GM19372 (cell line): ENCODE measurements at regions not wholly inside any gene's neighbourhood (a gene's known extent, or its start where the extent isn't known, plus 50 kb on each side); places are given as distances from the start of the nearest gene placed in this dataset.
"Not testable (repeated sequence)": the region's sequence is repeated elsewhere in the genome, so short reads cannot be mapped to it uniquely, and the experiment has no call there.

Experiments used
- ATAC-seq: cut with Tn5 transposase; IDR thresholded peaks from one replicate; pipeline ENCODE4 v1.9.1; 2021; ENCODE audit warnings: mild to moderate bottlenecking, low read depth, moderate library complexity; ENCODE audit not compliant: unreplicated experiment

DNA sequence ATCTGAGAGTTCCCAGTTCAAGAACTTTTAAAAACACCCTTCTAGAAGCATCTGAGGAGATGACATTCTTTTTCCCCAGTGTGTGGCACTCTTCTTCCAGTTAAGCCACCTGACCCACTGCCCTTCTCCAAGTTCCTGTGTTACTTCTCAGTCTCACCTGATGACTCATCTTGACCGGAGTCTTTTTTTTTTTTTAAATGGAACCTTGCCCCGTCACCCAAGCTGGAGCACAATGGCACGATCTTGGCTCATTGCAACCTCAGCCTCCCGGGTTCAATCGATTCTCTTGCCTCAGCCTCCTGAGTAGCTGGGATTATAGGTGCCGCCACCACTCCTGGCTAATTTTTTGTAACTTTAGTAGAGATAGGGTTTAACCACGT lies 224.1 kb upstream of the DAB2 start:
- no peak for ATAC-seq

DNA sequence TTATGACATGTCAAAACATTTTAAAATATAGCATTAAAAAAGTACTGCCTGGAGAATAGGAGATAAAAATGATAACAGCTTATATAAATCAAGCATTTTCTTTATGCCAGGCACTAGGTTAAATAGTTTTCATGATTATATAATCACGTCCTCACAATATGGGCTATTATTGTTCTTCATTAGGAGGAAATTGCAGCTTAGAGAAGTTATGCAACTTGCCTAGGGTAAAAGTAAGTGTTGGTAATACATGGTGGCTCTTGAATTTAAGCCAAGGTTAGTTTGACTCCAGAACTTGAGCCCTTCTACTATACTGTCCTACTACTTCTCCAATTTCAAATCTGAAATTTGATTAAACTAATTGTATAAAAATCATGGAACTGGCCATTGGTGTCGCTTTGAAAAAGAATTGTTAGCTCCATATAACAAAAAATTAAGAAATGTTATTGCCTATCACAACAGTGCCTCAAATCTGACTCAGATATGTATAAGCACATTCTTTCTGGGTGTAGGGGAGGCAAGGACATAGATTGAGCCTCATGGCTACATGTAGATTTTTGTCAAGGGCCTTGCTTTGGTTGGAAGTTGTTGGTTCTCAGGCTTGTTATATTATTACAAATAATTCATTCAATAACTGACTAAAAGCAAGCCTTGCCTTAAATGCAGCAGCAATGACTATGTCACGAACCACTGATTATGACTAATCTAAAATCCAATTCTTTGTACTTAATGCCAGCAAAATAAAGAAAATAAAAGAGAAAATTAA lies 223.5 kb upstream of the DAB2 start:
- no peak for ATAC-seq

DNA sequence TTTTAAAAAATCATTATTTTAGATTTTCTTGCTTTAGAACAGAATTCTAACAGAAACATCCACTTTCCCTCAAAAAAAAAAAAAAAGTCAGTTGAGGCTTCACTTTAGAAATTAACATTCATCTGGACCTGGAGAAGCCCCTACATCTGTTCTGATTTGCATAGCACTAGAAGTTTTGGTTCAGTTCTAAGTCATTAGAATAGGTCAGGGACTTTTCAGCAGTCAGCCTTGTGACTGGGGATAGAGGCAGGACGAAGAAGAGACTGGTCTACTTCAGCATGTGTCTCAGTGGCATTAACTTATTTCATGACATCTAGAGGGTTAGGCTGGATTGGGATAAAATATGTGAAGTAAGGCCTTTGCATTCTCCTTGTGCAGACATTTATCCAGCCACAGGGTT lies 215.8 kb upstream of the DAB2 start:
- ATAC-seq, result peak; percentile 85

- ATAC-seq, result no peak
Observed at GRCh38 chr5:39639618-39640089, 214.9 kb upstream of the DAB2 start.

DNA sequence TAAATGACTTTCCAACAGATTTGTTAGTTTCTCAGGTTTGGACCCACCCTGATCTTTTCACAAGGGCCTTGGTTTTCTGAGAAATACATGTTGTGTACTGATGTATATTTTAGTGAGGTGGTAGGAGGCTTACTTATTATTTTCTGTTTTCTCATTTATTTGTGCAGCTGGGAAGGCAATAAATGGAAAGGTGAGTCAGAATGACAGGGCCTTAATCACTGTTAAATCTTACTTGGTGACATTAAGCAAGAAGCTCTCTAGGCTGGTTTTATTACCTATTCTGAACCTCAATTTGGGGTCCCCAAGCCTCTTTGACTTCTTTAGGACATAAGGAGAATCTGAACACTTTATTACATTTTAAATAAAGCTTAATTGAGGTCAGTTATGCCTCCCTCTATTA lies 214.0 kb upstream of the DAB2 start:
- ATAC-seq, result no peak

DNA sequence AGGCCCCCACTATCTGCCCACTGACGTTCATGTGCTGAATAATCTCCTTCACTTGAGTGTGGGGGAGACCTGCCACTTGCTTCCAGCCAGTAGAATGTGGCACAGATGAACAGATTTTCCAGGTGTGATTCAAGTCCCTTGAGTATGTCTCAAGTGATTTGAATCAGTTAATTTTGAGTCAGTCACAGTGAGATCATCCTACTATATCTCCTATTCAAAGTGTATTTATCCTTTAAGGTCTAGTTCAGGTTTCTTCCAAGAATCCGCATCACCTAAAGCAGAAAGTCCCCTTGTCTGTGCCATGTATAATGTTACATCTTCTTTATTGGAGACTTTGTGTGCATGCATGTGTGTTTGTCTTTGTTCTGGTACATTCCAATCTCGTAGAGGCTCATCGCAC lies 208.3 kb upstream of the DAB2 start:
- ATAC-seq, result no peak

GRCh38 chr5:39631958-39632357 lies 207.2 kb upstream of the DAB2 start:
- ATAC-seq, result no peak

- ATAC-seq, result no peak
Observed at GRCh38 chr5:39629946-39630345, 205.2 kb upstream of the DAB2 start.

DNA sequence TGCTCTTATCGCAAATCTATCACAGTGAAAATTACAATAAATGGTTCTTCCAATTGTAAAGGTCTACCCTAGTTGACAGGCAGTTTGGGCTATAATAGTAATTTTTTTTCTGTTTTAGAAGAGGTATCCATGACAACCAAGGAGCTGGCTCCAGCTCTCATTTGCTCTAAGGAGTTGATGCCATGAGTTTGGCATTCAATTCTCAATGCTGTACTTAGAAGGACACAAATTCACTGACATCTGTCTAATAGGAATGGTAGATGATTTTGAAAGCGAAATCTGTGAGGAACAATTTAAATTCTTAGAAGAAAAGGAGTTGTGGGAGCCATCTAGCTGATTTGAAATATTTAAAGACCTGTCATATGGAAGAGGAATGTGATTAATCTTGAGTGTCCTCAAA lies 203.6 kb upstream of the DAB2 start:
- ATAC-seq, result no peak

DNA sequence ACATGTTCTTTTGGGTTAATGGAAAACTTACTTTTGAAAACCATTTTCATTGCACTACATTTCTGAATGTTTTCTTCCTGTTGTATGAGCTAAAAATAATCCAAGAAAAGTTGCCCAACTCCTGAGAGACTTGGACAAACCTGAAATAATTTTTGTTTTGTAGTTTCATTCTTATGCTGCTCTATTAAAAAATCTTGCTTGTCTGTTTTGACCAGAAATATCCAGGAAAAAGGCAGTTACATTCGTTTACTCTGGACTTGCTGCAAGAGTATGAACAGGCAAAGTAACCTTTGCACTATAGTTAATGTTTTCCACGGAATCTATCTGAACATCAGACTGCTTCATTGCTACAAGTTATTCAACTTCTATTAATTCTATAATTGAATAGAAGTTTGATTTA lies 200.1 kb upstream of the DAB2 start:
- no peak for ATAC-seq

DNA sequence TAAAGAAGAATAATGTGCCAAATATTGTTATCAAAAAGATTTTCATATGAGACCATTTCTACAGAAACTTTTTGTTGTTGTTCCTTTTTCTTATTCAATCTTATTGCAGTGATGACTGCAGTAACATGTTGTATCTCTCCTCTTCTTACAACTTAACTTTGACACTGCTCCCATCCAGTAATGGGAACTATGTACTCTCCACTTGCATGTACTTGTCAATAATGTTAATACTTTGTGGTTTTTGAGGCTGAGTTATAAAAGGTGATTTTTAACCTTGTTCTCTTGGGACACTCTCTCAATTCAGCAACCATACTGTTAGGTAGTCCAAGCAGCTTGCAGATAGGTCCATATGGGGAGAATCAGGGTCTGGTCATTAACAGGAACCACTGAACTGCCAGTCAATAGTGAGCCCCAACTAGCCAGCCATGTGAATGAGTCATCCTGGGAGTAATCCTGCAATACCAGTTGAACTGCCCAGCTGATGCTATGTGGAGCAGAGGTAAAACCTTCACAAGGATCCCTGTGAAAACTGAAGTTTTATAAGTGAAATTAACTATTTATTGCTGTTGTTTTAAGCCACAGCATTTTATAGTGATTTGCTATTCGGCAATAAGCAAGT lies 199.6 kb upstream of the DAB2 start:
- ATAC-seq, result peak; percentile 63

DNA sequence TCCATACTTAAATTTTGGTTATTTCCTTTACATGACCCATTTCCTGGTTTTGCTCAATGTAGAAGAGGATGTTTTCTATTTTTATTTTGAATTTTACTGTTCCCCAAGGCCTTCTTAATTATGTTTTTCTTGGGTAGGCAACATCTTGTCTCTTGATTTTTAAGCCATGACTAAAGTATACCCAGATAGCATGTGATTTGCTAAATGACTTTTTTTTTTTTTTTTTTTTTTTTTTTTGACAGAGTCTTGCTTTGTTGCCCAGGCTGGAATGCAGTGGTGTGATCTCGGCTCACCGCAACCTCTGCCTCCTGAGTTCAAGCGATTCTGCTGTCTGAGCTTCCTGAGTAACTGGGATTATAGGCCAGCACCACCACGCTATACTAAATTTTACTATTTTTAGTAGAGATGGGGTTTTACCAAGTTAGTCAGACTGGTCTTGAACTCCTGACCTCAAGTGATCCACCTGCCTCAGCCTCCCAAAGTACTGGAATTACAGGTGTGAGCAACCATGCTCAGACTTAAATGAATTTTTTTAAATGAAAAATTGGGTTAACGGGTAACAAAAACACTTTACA lies 198.6 kb upstream of the DAB2 start:
- no peak for ATAC-seq

- no peak for ATAC-seq
Observed at GRCh38 chr5:39622281-39622680, 197.5 kb upstream of the DAB2 start.

- ATAC-seq, result no peak
Observed at GRCh38 chr5:39619168-39619818, 194.5 kb upstream of the DAB2 start.

- ATAC-seq, result no peak
Observed at GRCh38 chr5:39618391-39618790, 193.6 kb upstream of the DAB2 start.

GRCh38 chr5:39616131-39616530 lies 191.4 kb upstream of the DAB2 start:
- ATAC-seq, result no peak

DNA sequence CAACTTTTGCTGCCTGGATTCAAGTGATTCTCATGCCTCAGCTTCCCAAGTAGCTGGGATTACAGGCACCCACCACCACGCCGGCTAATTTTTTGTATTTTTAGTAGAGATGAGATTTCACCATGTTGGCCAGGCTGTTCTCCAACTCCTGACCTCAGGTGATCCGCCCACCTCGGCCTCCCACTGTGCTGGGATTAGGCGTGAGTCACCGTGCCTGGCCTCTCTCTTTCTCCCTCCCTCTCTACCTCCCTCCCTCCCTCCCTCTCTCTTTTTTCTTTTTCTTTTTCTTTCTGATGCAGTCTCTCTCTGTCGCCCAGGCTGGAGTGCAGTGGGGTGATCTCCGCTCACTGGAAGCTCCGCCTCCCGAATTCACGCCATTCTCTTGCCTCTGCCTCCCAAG lies 186.3 kb upstream of the DAB2 start:
- ATAC-seq, result not testable (repeated sequence)

DNA sequence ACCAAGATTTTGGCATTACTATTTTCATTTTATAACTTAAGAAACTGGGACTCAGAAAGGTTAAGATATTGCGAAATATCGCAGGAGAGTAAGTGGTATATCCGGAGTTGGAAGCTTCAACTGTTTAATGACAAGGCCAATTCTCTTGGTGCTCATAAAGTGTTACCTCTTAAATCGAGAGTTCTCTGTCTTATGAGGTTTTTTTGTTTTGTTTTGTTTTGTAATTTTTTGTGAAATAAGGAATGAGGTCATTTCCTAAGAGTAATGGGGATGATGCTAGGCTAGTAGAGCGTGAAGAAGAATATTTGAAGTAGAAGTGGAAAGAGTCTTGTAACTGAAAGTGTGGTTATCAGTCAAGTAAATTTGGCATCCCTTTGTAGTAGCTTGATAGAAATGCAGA lies 183.2 kb upstream of the DAB2 start:
- ATAC-seq, result peak; percentile 68

DNA sequence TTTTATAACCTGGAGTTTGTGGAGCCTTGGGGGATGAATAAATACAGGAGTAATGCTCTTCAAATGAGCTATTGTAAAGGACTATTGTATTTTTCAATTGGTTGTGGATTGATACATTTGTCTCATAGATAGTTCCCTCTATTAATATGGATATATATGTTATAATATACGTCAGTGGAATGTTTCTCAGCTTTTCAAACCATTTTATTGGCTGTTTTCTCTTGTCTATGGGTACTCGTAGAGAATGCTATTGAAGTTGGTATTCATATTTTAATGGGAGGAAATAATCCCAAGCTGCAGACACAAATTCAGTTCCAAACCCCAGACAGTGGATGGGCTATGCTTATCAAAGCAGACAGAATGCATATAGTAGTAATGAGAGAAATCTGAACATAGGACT lies 181.8 kb upstream of the DAB2 start:
- ATAC-seq, result no peak

GRCh38 chr5:39605588-39606575 lies 181.1 kb upstream of the DAB2 start:
- no peak for ATAC-seq
